ENCODE measurements at regions not wholly inside any gene's neighbourhood (a gene's known extent, or its start where the extent isn't known, plus 50 kb on each side); places are given as distances from the start of the nearest gene placed in this dataset.
A peak's percentile ranks its signal among the peaks of the same experiment; 100 is the strongest.

DNA sequence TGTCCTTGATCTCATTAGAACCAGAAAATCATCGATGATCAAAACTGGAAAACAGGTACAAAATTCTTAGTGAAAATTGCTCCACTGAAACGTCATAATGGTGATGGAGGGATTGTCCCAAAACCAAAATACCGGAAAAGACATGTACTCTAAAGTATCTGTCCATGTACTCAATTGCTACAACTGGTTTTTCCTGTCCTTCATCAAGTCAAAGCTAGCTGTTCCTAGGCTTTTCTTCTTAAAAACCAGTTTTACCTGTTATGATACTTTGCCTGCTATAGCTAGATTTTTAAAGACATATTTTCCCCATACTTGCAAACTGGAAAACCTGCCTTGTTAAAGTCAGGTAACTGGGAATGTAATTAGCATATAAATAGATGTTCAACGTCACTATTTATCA, 50.5 kb upstream of the LRRC1 start:
- no peaks in the 10 kb centered on the region for H3K4me1 ChIP-seq (ENCODE audit: control insufficient read depth in 1 of 2, insufficient read depth in 2 of 2, low read length in 2 of 2)
- H3K4me3 ChIP-seq (ENCODE audit: low read depth in 1 of 2, low read length in 2 of 2): no peak overlapping the region
- H3K9ac ChIP-seq (ENCODE audit: low read depth in 1 of 2, low read length in 2 of 2): no peak overlapping the region
- H3K27me3 ChIP-seq (ENCODE audit: control insufficient read depth in 1 of 2, insufficient read depth in 2 of 2, low read length in 2 of 2): no peaks in the 10 kb centered on the region
- H3K27ac ChIP-seq (ENCODE audit: low read depth, low read length): no peak overlapping the region
- no peaks in the 10 kb centered on the region for H3K9me3 ChIP-seq (ENCODE audit: control insufficient read depth in 1 of 2, low read length in 2 of 2)
- no peaks in the 10 kb centered on the region for H3K36me3 ChIP-seq (ENCODE audit: control insufficient read depth in 1 of 2, insufficient read depth in 2 of 2, low read length in 2 of 2)

DNA sequence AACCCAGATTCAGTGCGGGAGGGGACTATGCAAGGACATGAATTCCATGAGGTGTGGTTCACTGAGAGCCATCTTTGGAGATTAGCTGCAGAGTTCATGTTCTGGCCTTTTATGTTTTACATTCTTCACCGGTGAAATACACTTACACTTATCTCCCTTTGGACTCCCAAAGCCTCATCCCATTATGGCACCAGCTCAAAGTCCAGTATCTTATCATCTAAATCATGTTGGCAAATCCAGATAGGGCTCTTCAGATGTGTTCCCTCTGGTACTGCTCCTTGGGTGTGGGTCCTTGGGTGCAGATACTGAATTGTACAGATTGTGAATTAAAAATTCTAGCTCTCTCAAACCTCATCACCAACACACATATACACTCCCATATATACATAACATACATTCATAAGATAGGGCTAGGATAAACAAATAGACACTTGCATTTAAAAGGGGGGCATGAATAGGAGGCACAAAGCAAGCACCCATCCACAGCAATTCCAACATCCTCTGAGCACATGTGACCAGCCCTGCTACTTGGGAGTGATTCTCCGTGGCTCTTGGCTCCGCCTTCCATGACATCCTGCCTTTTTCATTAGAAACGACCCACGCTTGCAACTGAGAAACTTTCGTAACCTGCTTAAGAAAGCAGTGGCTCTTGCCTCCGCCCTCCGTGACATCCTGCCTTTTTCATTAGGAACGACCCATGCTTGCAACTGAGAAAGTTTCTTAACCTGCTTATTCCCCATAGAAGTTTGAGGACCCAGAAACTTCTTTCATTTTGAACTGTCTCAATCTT, 53.6 kb upstream of the LRRC1 start:
- Histone ChIP-seq H3K4me1 (ENCODE audit: control insufficient read depth in 1 of 2, insufficient read depth in 2 of 2, low read length in 2 of 2) (no peaks in the 10 kb centered on the region), H3K4me3 (ENCODE audit: low read depth in 1 of 2, low read length in 2 of 2) (no peak overlapping the region), H3K36me3 (ENCODE audit: control insufficient read depth in 1 of 2, insufficient read depth in 2 of 2, low read length in 2 of 2) (no peaks in the 10 kb centered on the region), H3K9me3 (ENCODE audit: control insufficient read depth in 1 of 2, low read length in 2 of 2) (no peaks in the 10 kb centered on the region), H3K9ac (ENCODE audit: low read depth in 1 of 2, low read length in 2 of 2) (no peak overlapping the region), H3K27me3 (ENCODE audit: control insufficient read depth in 1 of 2, insufficient read depth in 2 of 2, low read length in 2 of 2) (no peaks in the 10 kb centered on the region), H3K27ac (ENCODE audit: low read depth, low read length) (no peak overlapping the region)

DNA sequence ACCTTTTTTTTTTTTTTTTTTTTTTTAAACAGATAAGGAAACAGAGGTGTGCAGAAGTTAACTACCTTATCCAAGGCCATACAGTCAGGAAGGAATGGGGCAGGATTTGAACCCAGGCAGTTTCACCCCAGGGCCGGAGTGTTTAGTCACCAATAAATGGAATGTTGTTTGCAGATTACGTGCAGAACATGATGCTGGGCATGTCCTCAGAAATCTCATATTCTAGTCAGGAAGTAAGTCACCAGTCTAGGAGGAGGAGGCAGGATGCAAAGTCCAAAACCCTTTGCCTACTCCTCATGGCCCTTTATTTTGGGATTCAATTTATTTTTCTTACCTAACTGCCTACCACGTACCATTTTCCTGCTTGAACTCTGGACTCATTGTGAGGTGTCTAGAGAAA, 57.1 kb upstream of the LRRC1 start:
- Histone ChIP-seq H3K36me3 (ENCODE audit: control insufficient read depth in 1 of 2, insufficient read depth in 2 of 2, low read length in 2 of 2) (no peaks in the 10 kb centered on the region), H3K4me1 (ENCODE audit: control insufficient read depth in 1 of 2, insufficient read depth in 2 of 2, low read length in 2 of 2) (peaks cover 5 to 10% of the 10 kb centered on the region in 2 donors), H3K27me3 (ENCODE audit: control insufficient read depth in 1 of 2, insufficient read depth in 2 of 2, low read length in 2 of 2) (no peaks in the 10 kb centered on the region), H3K9ac (ENCODE audit: low read depth in 1 of 2, low read length in 2 of 2) (no peak overlapping the region), H3K27ac (ENCODE audit: low read depth, low read length) (no peak overlapping the region), H3K4me3 (ENCODE audit: low read depth in 1 of 2, low read length in 2 of 2) (no peak overlapping the region), H3K9me3 (ENCODE audit: control insufficient read depth in 1 of 2, low read length in 2 of 2) (no peaks in the 10 kb centered on the region)

- H3K36me3 ChIP-seq (ENCODE audit: control insufficient read depth in 1 of 2, insufficient read depth in 2 of 2, low read length in 2 of 2): no peaks in the 10 kb centered on the region
- no peak overlapping the region for H3K4me3 ChIP-seq (ENCODE audit: low read depth in 1 of 2, low read length in 2 of 2)
- no peak overlapping the region for H3K9ac ChIP-seq (ENCODE audit: low read depth in 1 of 2, low read length in 2 of 2)
- H3K27me3 ChIP-seq (ENCODE audit: control insufficient read depth in 1 of 2, insufficient read depth in 2 of 2, low read length in 2 of 2): no peaks in the 10 kb centered on the region
- no peak overlapping the region for H3K27ac ChIP-seq (ENCODE audit: low read depth, low read length)
- H3K4me1 ChIP-seq (ENCODE audit: control insufficient read depth in 1 of 2, insufficient read depth in 2 of 2, low read length in 2 of 2): peaks cover 5 to 10% of the 10 kb centered on the region in 2 donors
- H3K9me3 ChIP-seq (ENCODE audit: control insufficient read depth in 1 of 2, low read length in 2 of 2): no peaks in the 10 kb centered on the region
Measured at GRCh38 chr6:53735896-53736295, 58.9 kb upstream of the LRRC1 start.

GRCh38 chr6:53734473-53735299, 60.1 kb upstream of the LRRC1 start:
- H3K4me3 ChIP-seq (ENCODE audit: low read depth in 1 of 2, low read length in 2 of 2): no peak overlapping the region
- H3K4me1 ChIP-seq (ENCODE audit: control insufficient read depth in 1 of 2, insufficient read depth in 2 of 2, low read length in 2 of 2): peaks cover 5 to 10% of the 10 kb centered on the region in 2 donors
- no peak overlapping the region for H3K27ac ChIP-seq (ENCODE audit: low read depth, low read length)
- no peaks in the 10 kb centered on the region for H3K9me3 ChIP-seq (ENCODE audit: control insufficient read depth in 1 of 2, low read length in 2 of 2)
- H3K9ac ChIP-seq (ENCODE audit: low read depth in 1 of 2, low read length in 2 of 2): no peak overlapping the region
- no peaks in the 10 kb centered on the region for H3K27me3 ChIP-seq (ENCODE audit: control insufficient read depth in 1 of 2, insufficient read depth in 2 of 2, low read length in 2 of 2)
- no peaks in the 10 kb centered on the region for H3K36me3 ChIP-seq (ENCODE audit: control insufficient read depth in 1 of 2, insufficient read depth in 2 of 2, low read length in 2 of 2)

GRCh38 chr6:53731866-53732636, 62.8 kb upstream of the LRRC1 start:
- Histone ChIP-seq H3K9me3 (ENCODE audit: control insufficient read depth in 1 of 2, low read length in 2 of 2) (no peaks in the 10 kb centered on the region), H3K9ac (ENCODE audit: low read depth in 1 of 2, low read length in 2 of 2) (no peak overlapping the region), H3K36me3 (ENCODE audit: control insufficient read depth in 1 of 2, insufficient read depth in 2 of 2, low read length in 2 of 2) (no peaks in the 10 kb centered on the region), H3K4me1 (ENCODE audit: control insufficient read depth in 1 of 2, insufficient read depth in 2 of 2, low read length in 2 of 2) (peaks cover 5 to 13% of the 10 kb centered on the region in 2 donors), H3K27me3 (ENCODE audit: control insufficient read depth in 1 of 2, insufficient read depth in 2 of 2, low read length in 2 of 2) (no peaks in the 10 kb centered on the region), H3K4me3 (ENCODE audit: low read depth in 1 of 2, low read length in 2 of 2) (no peak overlapping the region), H3K27ac (ENCODE audit: low read depth, low read length) (no peak overlapping the region)

- H3K27ac ChIP-seq (ENCODE audit: low read depth, low read length): no peak overlapping the region
- H3K9ac ChIP-seq (ENCODE audit: low read depth in 1 of 2, low read length in 2 of 2): no peak overlapping the region
- no peaks in the 10 kb centered on the region for H3K36me3 ChIP-seq (ENCODE audit: control insufficient read depth in 1 of 2, insufficient read depth in 2 of 2, low read length in 2 of 2)
- H3K27me3 ChIP-seq (ENCODE audit: control insufficient read depth in 1 of 2, insufficient read depth in 2 of 2, low read length in 2 of 2): no peaks in the 10 kb centered on the region
- peaks cover 5 to 13% of the 10 kb centered on the region in 2 donors for H3K4me1 ChIP-seq (ENCODE audit: control insufficient read depth in 1 of 2, insufficient read depth in 2 of 2, low read length in 2 of 2)
- no peaks in the 10 kb centered on the region for H3K9me3 ChIP-seq (ENCODE audit: control insufficient read depth in 1 of 2, low read length in 2 of 2)
- no peak overlapping the region for H3K4me3 ChIP-seq (ENCODE audit: low read depth in 1 of 2, low read length in 2 of 2)
Measured at GRCh38 chr6:53730767-53731166, 64.0 kb upstream of the LRRC1 start.

DNA sequence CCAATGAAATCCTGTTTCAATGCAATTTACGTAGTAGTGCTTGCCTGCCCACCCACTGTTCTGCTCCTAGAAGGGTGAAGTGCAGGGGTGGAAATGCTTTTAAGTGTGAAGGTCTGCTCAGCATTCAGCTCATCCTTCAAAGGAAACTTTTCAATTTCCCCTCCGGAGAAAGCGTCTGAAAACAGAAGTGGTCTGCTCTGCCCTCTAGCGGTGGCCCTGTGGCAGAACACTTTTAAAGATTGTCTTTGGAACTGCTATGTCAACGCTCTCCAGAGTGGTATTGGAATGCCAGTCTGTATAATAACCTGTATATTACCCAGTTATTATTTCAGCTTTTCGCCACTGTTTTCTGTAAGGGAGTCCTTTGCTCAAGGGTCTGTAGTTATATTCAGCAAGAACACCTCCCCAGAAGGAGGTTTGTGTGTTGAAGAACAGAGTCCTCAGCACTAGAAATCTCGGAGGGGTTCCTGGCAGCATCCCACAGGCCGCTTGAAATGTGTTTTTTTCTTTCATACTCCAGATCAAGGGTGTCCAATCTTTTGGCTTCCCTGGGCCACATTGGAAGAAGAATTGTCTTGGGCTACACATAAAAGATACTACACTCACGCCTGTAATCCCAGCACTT, 63.1 kb upstream of the KLHL31 start:
- Histone ChIP-seq H3K9ac (ENCODE audit: low read depth in 1 of 2, low read length in 2 of 2) (no peak overlapping the region), H3K4me1 (ENCODE audit: control insufficient read depth in 1 of 2, insufficient read depth in 2 of 2, low read length in 2 of 2) (peaks cover 0 to 7% of the 10 kb centered on the region in 2 donors), H3K9me3 (ENCODE audit: control insufficient read depth in 1 of 2, low read length in 2 of 2) (no peaks in the 10 kb centered on the region), H3K27me3 (ENCODE audit: control insufficient read depth in 1 of 2, insufficient read depth in 2 of 2, low read length in 2 of 2) (no peaks in the 10 kb centered on the region), H3K4me3 (ENCODE audit: low read depth in 1 of 2, low read length in 2 of 2) (peak overlapping the region; percentile 43 to 48), H3K27ac (ENCODE audit: low read depth, low read length) (no peak overlapping the region), H3K36me3 (ENCODE audit: control insufficient read depth in 1 of 2, insufficient read depth in 2 of 2, low read length in 2 of 2) (no peaks in the 10 kb centered on the region)

DNA sequence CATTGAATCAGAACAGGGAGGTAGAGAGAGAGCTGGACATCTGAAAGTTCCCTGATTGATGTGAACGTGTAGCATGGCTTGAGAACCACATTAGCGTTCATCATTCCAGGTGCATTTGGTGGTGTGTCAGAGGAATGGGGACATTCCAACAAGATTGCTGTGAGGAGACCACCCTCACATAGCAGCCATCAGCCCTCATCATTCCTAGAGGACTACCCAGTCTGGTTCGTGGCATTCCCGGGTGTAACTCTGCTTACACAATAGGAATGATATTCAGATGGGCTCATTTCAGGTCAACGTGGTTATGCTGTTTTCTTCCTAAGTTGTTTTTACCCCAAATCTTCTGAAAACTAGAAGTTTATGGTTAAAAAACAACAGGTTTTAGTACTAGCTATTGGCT, 62.2 kb upstream of the KLHL31 start:
- Histone ChIP-seq H3K36me3 (ENCODE audit: control insufficient read depth in 1 of 2, insufficient read depth in 2 of 2, low read length in 2 of 2) (no peaks in the 10 kb centered on the region), H3K9me3 (ENCODE audit: control insufficient read depth in 1 of 2, low read length in 2 of 2) (no peaks in the 10 kb centered on the region), H3K9ac (ENCODE audit: low read depth in 1 of 2, low read length in 2 of 2) (no peak overlapping the region), H3K27me3 (ENCODE audit: control insufficient read depth in 1 of 2, insufficient read depth in 2 of 2, low read length in 2 of 2) (no peaks in the 10 kb centered on the region), H3K27ac (ENCODE audit: low read depth, low read length) (no peak overlapping the region), H3K4me1 (ENCODE audit: control insufficient read depth in 1 of 2, insufficient read depth in 2 of 2, low read length in 2 of 2) (peaks cover 0 to 7% of the 10 kb centered on the region in 2 donors), H3K4me3 (ENCODE audit: low read depth in 1 of 2, low read length in 2 of 2) (no peak overlapping the region)

Data from duodenal mucosa (tissue), 2 donors.